ENCODE measurements at regions not wholly inside any gene's neighbourhood (a gene's known extent, or its start where the extent isn't known, plus 50 kb on each side); places are given as distances from the start of the nearest gene placed in this dataset.

GRCh38 chr13:105547851-105548250, 987.6 kb downstream of the EFNB2 start:
- TF ChIP-seq, protein P1, sequence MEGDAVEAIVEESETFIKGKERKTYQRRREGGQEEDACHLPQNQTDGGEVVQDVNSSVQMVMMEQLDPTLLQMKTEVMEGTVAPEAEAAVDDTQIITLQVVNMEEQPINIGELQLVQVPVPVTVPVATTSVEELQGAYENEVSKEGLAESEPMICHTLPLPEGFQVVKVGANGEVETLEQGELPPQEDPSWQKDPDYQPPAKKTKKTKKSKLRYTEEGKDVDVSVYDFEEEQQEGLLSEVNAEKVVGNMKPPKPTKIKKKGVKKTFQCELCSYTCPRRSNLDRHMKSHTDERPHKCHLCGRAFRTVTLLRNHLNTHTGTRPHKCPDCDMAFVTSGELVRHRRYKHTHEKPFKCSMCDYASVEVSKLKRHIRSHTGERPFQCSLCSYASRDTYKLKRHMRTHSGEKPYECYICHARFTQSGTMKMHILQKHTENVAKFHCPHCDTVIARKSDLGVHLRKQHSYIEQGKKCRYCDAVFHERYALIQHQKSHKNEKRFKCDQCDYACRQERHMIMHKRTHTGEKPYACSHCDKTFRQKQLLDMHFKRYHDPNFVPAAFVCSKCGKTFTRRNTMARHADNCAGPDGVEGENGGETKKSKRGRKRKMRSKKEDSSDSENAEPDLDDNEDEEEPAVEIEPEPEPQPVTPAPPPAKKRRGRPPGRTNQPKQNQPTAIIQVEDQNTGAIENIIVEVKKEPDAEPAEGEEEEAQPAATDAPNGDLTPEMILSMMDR (IDR thresholded peaks at IDR 0.05), result no peak
- TF ChIP-seq POLR2A (IDR thresholded peaks at IDR 0.05), result no peak
